K562 (cell line): ENCODE measurements at regions not wholly inside any gene's neighbourhood (a gene's known extent, or its start where the extent isn't known, plus 50 kb on each side); places are given as distances from the start of the nearest gene placed in this dataset.

Source experiments
- HDAC8 ChIP-seq: fragments of 450-650 bp; IDR thresholded peaks from 2 replicates; pipeline ENCODE4 v1.6.1; 2016; ENCODE audit warnings: mild to moderate bottlenecking, missing genetic modification characterization, moderate library complexity, missing compliant biosample characterization
- RERE ChIP-seq: sonication (generic); formaldehyde crosslinking; IDR thresholded peaks from 2 replicates; pipeline ENCODE4 v1.8.0; 2023; ENCODE audit warnings: missing genetic modification reagents, mild to moderate bottlenecking, borderline replicate concordance
- ZKSCAN1 ChIP-seq: fragments of 150-350 bp; IDR thresholded peaks from 2 replicates; pipeline ENCODE4 v1.6.1; 2016; ENCODE audit warnings: low read depth, low read length
- ZNF449 ChIP-seq: fragments of 250-450 bp; sonication (Bioruptor Pico); IDR thresholded peaks from 2 replicates; pipeline ENCODE4 v1.8.0; 2022; ENCODE audit warnings: moderate library complexity, mild to moderate bottlenecking, inconsistent platforms

- TF ChIP-seq RERE (CRISPR knock-in tag) (no peak), ZKSCAN1 (no peak), HDAC8 (tag) (no peak), ZNF449 (CRISPR knock-in tag) (no peak)
Observed at GRCh38 chr15:39333393-39333792, 247.5 kb upstream of the THBS1 start (continued).
